ENCODE measurements at regions not wholly inside any gene's neighbourhood (a gene's known extent, or its start where the extent isn't known, plus 50 kb on each side); places are given as distances from the start of the nearest gene placed in this dataset.

GRCh38 chr1:222392556-222392955, 155.3 kb downstream of the HHIPL2 start:
- peaks cover 0 to 4% (median 0%) of the 10 kb centered on the region in 4 donors for H3K9me3 ChIP-seq (ENCODE audit: control insufficient read depth in 4 of 4, insufficient read depth in 3 of 4, low read length in 3 of 4)
- H3K27ac ChIP-seq (ENCODE audit: low read depth in 1 of 2, low read length in 1 of 2), result no peak overlapping the region
- H3K4me1 ChIP-seq (ENCODE audit: control insufficient read depth in 5 of 5, insufficient read depth in 5 of 5, low read length in 5 of 5), result no peaks in the 10 kb centered on the region
- H3K27me3 ChIP-seq (ENCODE audit: control insufficient read depth in 3 of 3, insufficient read depth in 3 of 3, low read length in 2 of 3), result no peaks in the 10 kb centered on the region
- H3K9ac ChIP-seq (ENCODE audit: insufficient read depth in 1 of 2, low read length in 2 of 2), result no peak overlapping the region
- no peak for TF ChIP-seq CTCF (IDR thresholded peaks at IDR 0.05; ENCODE audit: control extremely low read depth, extremely low read depth)
- no peaks in the 10 kb centered on the region for H3K36me3 ChIP-seq (ENCODE audit: control insufficient read depth in 4 of 4, insufficient read depth in 4 of 4, low read length in 4 of 4)
- no peak overlapping the region for H3K4me3 ChIP-seq
- DNase-seq (no peak), ATAC-seq (ENCODE audit: insufficient read depth, low FRiP score) (no peak)
- WGBS, 2 donors, result 79 to 90% methylated on average over 3 of the region's 3 CpGs

GRCh38 chr1:222390181-222390580, 157.7 kb downstream of the HHIPL2 start:
- ATAC-seq (ENCODE audit: insufficient read depth, low FRiP score), result no peak
- Histone ChIP-seq H3K36me3 (ENCODE audit: control insufficient read depth in 4 of 4, insufficient read depth in 4 of 4, low read length in 4 of 4) (no peaks in the 10 kb centered on the region), H3K9ac (ENCODE audit: insufficient read depth in 1 of 2, low read length in 2 of 2) (no peak overlapping the region), H3K4me3 (no peak overlapping the region), H3K27ac (ENCODE audit: low read depth in 1 of 2, low read length in 1 of 2) (no peak overlapping the region), H3K9me3 (ENCODE audit: control insufficient read depth in 4 of 4, insufficient read depth in 3 of 4, low read length in 3 of 4) (peaks cover 0 to 4% (median 0%) of the 10 kb centered on the region in 4 donors), H3K4me1 (ENCODE audit: control insufficient read depth in 5 of 5, insufficient read depth in 5 of 5, low read length in 5 of 5) (no peaks in the 10 kb centered on the region), H3K27me3 (ENCODE audit: control insufficient read depth in 3 of 3, insufficient read depth in 3 of 3, low read length in 2 of 3) (no peaks in the 10 kb centered on the region)
- no peak for TF ChIP-seq CTCF (IDR thresholded peaks at IDR 0.05; ENCODE audit: control extremely low read depth, extremely low read depth)
- 77 to 82% methylated on average over 2 of the region's 2 CpGs for WGBS, 2 donors
- no peak for DNase-seq

GRCh38 chr1:222387007-222387814, 160.7 kb downstream of the HHIPL2 start:
- Histone ChIP-seq H3K9ac (ENCODE audit: insufficient read depth in 1 of 2, low read length in 2 of 2) (no peak overlapping the region), H3K36me3 (ENCODE audit: control insufficient read depth in 4 of 4, insufficient read depth in 4 of 4, low read length in 4 of 4) (no peaks in the 10 kb centered on the region), H3K27ac (ENCODE audit: low read depth in 1 of 2, low read length in 1 of 2) (no peak overlapping the region), H3K9me3 (ENCODE audit: control insufficient read depth in 4 of 4, insufficient read depth in 3 of 4, low read length in 3 of 4) (peaks cover 0 to 4% (median 2%) of the 10 kb centered on the region in 4 donors), H3K27me3 (ENCODE audit: control insufficient read depth in 3 of 3, insufficient read depth in 3 of 3, low read length in 2 of 3) (no peaks in the 10 kb centered on the region), H3K4me1 (ENCODE audit: control insufficient read depth in 5 of 5, insufficient read depth in 5 of 5, low read length in 5 of 5) (no peaks in the 10 kb centered on the region), H3K4me3 (no peak overlapping the region)
- no peak for ATAC-seq (ENCODE audit: insufficient read depth, low FRiP score)
- 84 to 93% methylated on average over 8 of the region's 8 CpGs for WGBS, 2 donors
- TF ChIP-seq CTCF (IDR thresholded peaks at IDR 0.05; ENCODE audit: control extremely low read depth, extremely low read depth), result no peak
- DNase-seq, result no peak

Data from lung (tissue), 11 donors.